Nephron (organoid): ENCODE measurements at regions not wholly inside any gene's neighbourhood (a gene's known extent, or its start where the extent isn't known, plus 50 kb on each side); places are given as distances from the start of the nearest gene placed in this dataset.
"Not testable (repeated sequence)": the region's sequence is repeated elsewhere in the genome, so short reads cannot be mapped to it uniquely, and the experiment has no call there.

Experiments
- H3K27ac Mint-ChIP-seq, 3 experiments: 2 replicates each; pipeline ENCODE4 v1.8.0; 2020; ENCODE audit warnings: mixed read lengths in 3 of 3, mild to moderate bottlenecking in 2 of 3, moderate library complexity in 1 of 3
- H3K27me3 Mint-ChIP-seq: 2 replicates; pipeline ENCODE4 v1.8.0; 2021; ENCODE audit warnings: low read depth, mild to moderate bottlenecking, moderate library complexity, mixed read lengths
- H3K36me3 Mint-ChIP-seq: 2 replicates; pipeline ENCODE4 v1.8.0; 2020; ENCODE audit warnings: low read depth, mixed read lengths
- H3K4me1 Mint-ChIP-seq: 2 replicates; pipeline ENCODE4 v1.8.0; 2020; ENCODE audit warnings: mixed read lengths
- H3K4me3 Mint-ChIP-seq, 3 experiments: 2 replicates each; pipeline ENCODE4 v1.8.0; 2020; ENCODE audit warnings: mild to moderate bottlenecking in 3 of 3, mixed read lengths in 3 of 3, moderate library complexity in 2 of 3
- H3K9me3 Mint-ChIP-seq: 2 replicates; pipeline ENCODE4 v1.8.0; 2020; ENCODE audit warnings: mixed read lengths
- CTCF ChIP-seq, 3 experiments: fragments of 200-600 bp; sonication (generic); IDR thresholded peaks; one replicate each; pipeline ENCODE4 v1.5.0; 2021; ENCODE audit warnings: antibody characterized with exemption in 3 of 3; ENCODE audit not compliant: unreplicated experiment in 3 of 3

GRCh38 chr12:126967152-126967551 is 1299.8 kb upstream of the TMEM132C start:
- Mint-ChIP-seq H3K36me3 (no peaks in the 10 kb centered on the region), H3K9me3 (no peaks in the 10 kb centered on the region), H3K27me3 (peaks cover 16% of the 10 kb centered on the region), H3K4me3 (no peak overlapping the region), H3K4me1 (no peaks in the 10 kb centered on the region), H3K27ac (no peak overlapping the region)
- no peak for TF ChIP-seq CTCF (IDR thresholded peaks at IDR 0.05; ENCODE audit: unreplicated experiment in 3 of 3)

- Mint-ChIP-seq H3K36me3 (no peaks in the 10 kb centered on the region), H3K4me3 (no peak overlapping the region), H3K4me1 (no peaks in the 10 kb centered on the region), H3K9me3 (no peaks in the 10 kb centered on the region), H3K27me3 (peaks cover 26% of the 10 kb centered on the region), H3K27ac (no peak overlapping the region)
- no peak for TF ChIP-seq CTCF (IDR thresholded peaks at IDR 0.05; ENCODE audit: unreplicated experiment in 3 of 3)
Observed at GRCh38 chr12:126974779-126975178, 1292.2 kb upstream of the TMEM132C start.

GRCh38 chr12:126976579-126976978 is 1290.4 kb upstream of the TMEM132C start:
- Mint-ChIP-seq H3K9me3 (no peaks in the 10 kb centered on the region), H3K27ac (no peak overlapping the region), H3K36me3 (no peaks in the 10 kb centered on the region), H3K4me3 (no peak overlapping the region), H3K4me1 (no peaks in the 10 kb centered on the region), H3K27me3 (peaks cover 27% of the 10 kb centered on the region)
- no peak for TF ChIP-seq CTCF (IDR thresholded peaks at IDR 0.05; ENCODE audit: unreplicated experiment in 3 of 3)

- H3K36me3 Mint-ChIP-seq, H3K4me3 Mint-ChIP-seq, H3K27ac Mint-ChIP-seq, H3K4me1 Mint-ChIP-seq: not testable (repeated sequence)
- H3K27me3 Mint-ChIP-seq = peaks cover 22% of the 10 kb centered on the region
- H3K9me3 Mint-ChIP-seq = peaks cover 12% of the 10 kb centered on the region
Observed at GRCh38 chr12:126979564-126979963, 1287.4 kb upstream of the TMEM132C start.

- peaks cover 14% of the 10 kb centered on the region for H3K27me3 Mint-ChIP-seq
- H3K9me3 Mint-ChIP-seq = peaks cover 21% of the 10 kb centered on the region
- no peaks in the 10 kb centered on the region for H3K4me1 Mint-ChIP-seq
- H3K27ac Mint-ChIP-seq = no peak overlapping the region
- TF ChIP-seq CTCF (IDR thresholded peaks at IDR 0.05; ENCODE audit: unreplicated experiment in 3 of 3) = no peak
- no peaks in the 10 kb centered on the region for H3K36me3 Mint-ChIP-seq
- H3K4me3 Mint-ChIP-seq = no peak overlapping the region
Observed at GRCh38 chr12:126982707-126983106, 1284.3 kb upstream of the TMEM132C start.

GRCh38 chr12:126983735-126984134 is 1283.2 kb upstream of the TMEM132C start:
- not testable (repeated sequence) for H3K4me3 Mint-ChIP-seq, H3K27ac Mint-ChIP-seq, H3K4me1 Mint-ChIP-seq, H3K36me3 Mint-ChIP-seq
- H3K27me3 Mint-ChIP-seq = peaks cover 11% of the 10 kb centered on the region
- H3K9me3 Mint-ChIP-seq = peaks cover 21% of the 10 kb centered on the region

DNA sequence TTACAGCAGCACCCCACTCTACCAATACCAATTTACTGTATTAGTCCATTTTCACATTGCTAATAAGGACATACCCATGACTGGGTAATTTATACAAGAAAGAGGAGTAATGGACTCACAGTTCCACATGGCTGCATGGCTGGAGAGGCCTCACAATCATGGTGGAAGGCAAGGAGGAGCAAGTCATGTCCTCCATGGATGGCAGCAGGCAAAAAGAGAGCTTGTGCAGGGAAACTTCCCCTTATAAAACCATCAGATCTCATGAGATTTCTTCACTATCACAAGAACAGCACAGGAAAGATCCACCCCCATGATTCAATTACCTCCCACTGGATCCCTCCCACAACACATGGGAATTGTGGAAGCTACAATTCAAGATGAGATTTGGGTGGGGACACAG is 1281.3 kb upstream of the TMEM132C start:
- peaks cover 21% of the 10 kb centered on the region for H3K9me3 Mint-ChIP-seq
- not testable (repeated sequence) for H3K36me3 Mint-ChIP-seq, H3K27me3 Mint-ChIP-seq, H3K27ac Mint-ChIP-seq, H3K4me3 Mint-ChIP-seq, H3K4me1 Mint-ChIP-seq

DNA sequence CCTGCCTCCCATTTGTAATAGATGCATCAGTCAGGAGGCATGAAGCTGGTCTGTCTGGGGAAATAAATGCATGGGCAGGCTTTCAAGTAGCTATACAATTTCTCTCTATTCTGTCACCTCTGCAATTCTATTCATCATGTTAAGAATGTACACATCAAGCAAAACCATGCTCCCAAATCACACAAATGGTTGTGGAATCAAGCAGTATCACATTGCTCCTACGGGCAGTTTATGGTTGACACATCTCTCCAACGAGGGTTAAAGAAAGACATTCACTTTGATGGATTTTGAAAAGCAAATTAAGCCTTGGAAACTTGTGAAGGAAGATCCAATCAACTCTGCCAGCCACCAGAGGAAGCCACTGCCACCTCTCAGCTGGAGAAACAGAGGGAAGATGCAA is 1277.4 kb upstream of the TMEM132C start:
- Mint-ChIP-seq H3K4me3 (no peak overlapping the region), H3K9me3 (peaks cover 14% of the 10 kb centered on the region), H3K36me3 (no peaks in the 10 kb centered on the region), H3K4me1 (no peaks in the 10 kb centered on the region), H3K27me3 (peaks cover 5% of the 10 kb centered on the region), H3K27ac (no peak overlapping the region)
- TF ChIP-seq CTCF (IDR thresholded peaks at IDR 0.05; ENCODE audit: unreplicated experiment in 3 of 3) = no peak
